PC-9 (cell line): ENCODE measurements at regions not wholly inside any gene's neighbourhood (a gene's known extent, or its start where the extent isn't known, plus 50 kb on each side); places are given as distances from the start of the nearest gene placed in this dataset.
"Not testable (repeated sequence)": the region's sequence is repeated elsewhere in the genome, so short reads cannot be mapped to it uniquely, and the experiment has no call there.

Experiments used
- BruUV-seq: library from RNA; stranded (reverse); fragments of 400-500 nt; replicated peaks from 2 replicates; lab custom pipeline; 2021; lab: Mats Ljungman, UMichigan
- CTCF ChIA-PET: fragments of 300-600 bp; sonication (Branson Sonifier 250); formaldehyde crosslinking; loops from one replicate; lab custom pipeline; 2022; ENCODE audit warnings: antibody characterized with exemption; lab: Charles Lee
- POLR2A ChIA-PET: fragments of 300-600 bp; sonication (Branson Sonifier 250); formaldehyde crosslinking; loops from one replicate; lab custom pipeline; 2022; ENCODE audit warnings: antibody characterized with exemption; ENCODE audit not compliant: unreplicated experiment; lab: Charles Lee
- DNase-seq, 2 experiments: peaks; one replicate each; pipeline versions ENCODE4 v3.0.0 to v3.0.0-alpha.2; 2015 to 2022; ENCODE audit warnings: mixed read lengths in 1 of 2
- H2AFZ ChIP-seq: fragments of 200-600 bp; sonication (generic); 2 replicates; pipeline ENCODE4 v1.8.1; 2017; ENCODE audit warnings: antibody characterized with exemption
- H3F3A ChIP-seq: fragments of 200-600 bp; sonication (generic); 2 replicates; pipeline ENCODE4 v1.8.1; 2017; ENCODE audit warnings: antibody characterized with exemption, mild to moderate bottlenecking, low read depth; ENCODE audit not compliant: insufficient read depth
- H3K27ac ChIP-seq: fragments of 200-600 bp; sonication (generic); 2 replicates; pipeline ENCODE4 v1.6.1; 2016; ENCODE audit warnings: mixed run types
- H3K27me3 ChIP-seq: fragments of 200-600 bp; sonication (generic); 2 replicates; pipeline ENCODE4 v1.6.1; 2016; ENCODE audit warnings: low read depth, mixed run types; ENCODE audit not compliant: insufficient read depth
- H3K36me3 ChIP-seq: fragments of 200-600 bp; sonication (generic); 2 replicates; pipeline ENCODE4 v1.6.1; 2016; ENCODE audit warnings: low read depth, mixed run types
- H3K4me1 ChIP-seq: fragments of 200-600 bp; sonication (generic); replicated peaks from 2 replicates; pipeline ENCODE4 v1.6.1; 2016; ENCODE audit warnings: mixed run types; ENCODE audit not compliant: insufficient read depth
- H3K4me2 ChIP-seq: fragments of 200-600 bp; sonication (generic); 2 replicates; pipeline ENCODE4 v1.6.1; 2017; ENCODE audit warnings: mixed run types
- H3K4me3 ChIP-seq: fragments of 200-600 bp; sonication (generic); 2 replicates; pipeline ENCODE4 v1.6.1; 2016; ENCODE audit warnings: mixed run types
- H3K79me2 ChIP-seq: fragments of 200-600 bp; sonication (generic); 2 replicates; pipeline ENCODE4 v1.6.1; 2017; ENCODE audit warnings: low read depth, mixed run types
- H3K9me2 ChIP-seq: fragments of 200-600 bp; sonication (generic); 2 replicates; pipeline ENCODE4 v1.8.1; 2017; ENCODE audit warnings: mild to moderate bottlenecking; ENCODE audit not compliant: insufficient read depth
- H3K9me3 ChIP-seq: fragments of 200-600 bp; sonication (generic); 2 replicates; pipeline ENCODE4 v1.8.1; 2016; ENCODE audit warnings: low read depth; ENCODE audit not compliant: insufficient read depth
- H4K20me1 ChIP-seq: fragments of 200-600 bp; sonication (generic); 2 replicates; pipeline ENCODE4 v1.8.1; 2017; ENCODE audit not compliant: insufficient read depth
- CTCF ChIP-seq: fragments of 200-600 bp; sonication (generic); conservative IDR thresholded peaks from 2 replicates; pipeline ENCODE4 v1.6.1; 2017; ENCODE audit warnings: mixed run types, antibody characterized with exemption, mild to moderate bottlenecking, moderate library complexity
- EZH2 ChIP-seq: fragments of 200-600 bp; sonication (generic); IDR thresholded peaks from 2 replicates; pipeline ENCODE4 v1.8.0; 2017; ENCODE audit warnings: antibody characterized with exemption, low read depth
- intact Hi-C: fragments of 100-400 bp; cut with micrococcal nuclease; formaldehyde crosslinking; loops from one replicate; pipeline ENCODE4 v1.10.0; 2022; ENCODE audit not compliant: unreplicated experiment

- Histone ChIP-seq H3K27ac (no peak overlapping the region), H2AFZ (no peak overlapping the region), H3K79me2 (no peaks in the 10 kb centered on the region), H4K20me1 (no peaks in the 10 kb centered on the region), H3K36me3 (no peaks in the 10 kb centered on the region), H3K9me2 (no peaks in the 10 kb centered on the region), H3K9me3 (no peaks in the 10 kb centered on the region), H3K27me3 (no peaks in the 10 kb centered on the region), H3F3A (no peaks in the 10 kb centered on the region), H3K4me1 (no peaks in the 10 kb centered on the region), H3K4me2 (no peak overlapping the region), H3K4me3 (no peak overlapping the region)
- intact Hi-C loops = no loop called here
- POLR2A ChIA-PET = interaction anchor here (0.6 kb wide), 1 partner anchor 149 kb away, joined by 4 read pairs; no protein-coding TSS in a partner anchor
- no TSS peak for BruUV-seq
- CTCF ChIA-PET = no interaction called here
- DNase-seq = no peak
- TF ChIP-seq EZH2 = no peak
- TF ChIP-seq CTCF = no peak
Measured at GRCh38 chr11:12603143-12604088, 70.8 kb upstream of the TEAD1 start.

- Histone ChIP-seq H4K20me1 (no peaks in the 10 kb centered on the region), H3F3A (no peaks in the 10 kb centered on the region), H3K79me2 (no peaks in the 10 kb centered on the region), H3K4me2 (no peak overlapping the region), H3K27ac (no peak overlapping the region), H3K9me2 (no peaks in the 10 kb centered on the region), H3K4me1 (no peaks in the 10 kb centered on the region), H3K9me3 (no peaks in the 10 kb centered on the region), H2AFZ (no peak overlapping the region), H3K4me3 (no peak overlapping the region), H3K27me3 (no peaks in the 10 kb centered on the region), H3K36me3 (no peaks in the 10 kb centered on the region)
- POLR2A ChIA-PET = no interaction called here
- CTCF ChIA-PET = no interaction called here
- intact Hi-C loops = no loop called here
- no TSS peak for BruUV-seq
- TF ChIP-seq EZH2 (no peak), CTCF (no peak)
- DNase-seq = no peak
Measured at GRCh38 chr11:12604557-12605153, 69.6 kb upstream of the TEAD1 start.

GRCh38 chr11:12606597-12606996, 67.6 kb upstream of the TEAD1 start:
- H3K4me2 ChIP-seq = no peak overlapping the region
- no peak overlapping the region for H2AFZ ChIP-seq
- no peaks in the 10 kb centered on the region for H3F3A ChIP-seq
- no peaks in the 10 kb centered on the region for H3K27me3 ChIP-seq
- H3K36me3 ChIP-seq = no peaks in the 10 kb centered on the region
- no peak overlapping the region for H3K4me3 ChIP-seq
- H4K20me1 ChIP-seq = no peaks in the 10 kb centered on the region
- H3K27ac ChIP-seq = no peak overlapping the region
- BruUV-seq = no TSS peak
- intact Hi-C loops = no loop called here
- TF ChIP-seq CTCF (no peak), EZH2 (no peak)
- no peaks in the 10 kb centered on the region for H3K79me2 ChIP-seq
- CTCF ChIA-PET = no interaction called here
- H3K9me3 ChIP-seq = no peaks in the 10 kb centered on the region
- no peaks in the 10 kb centered on the region for H3K9me2 ChIP-seq
- no peak for DNase-seq
- POLR2A ChIA-PET = no interaction called here
- no peaks in the 10 kb centered on the region for H3K4me1 ChIP-seq

- H3K4me2 ChIP-seq, POLR2A ChIA-PET, BruUV-seq, intact Hi-C loops, H3K9me3 ChIP-seq, H3K27me3 ChIP-seq, H3F3A ChIP-seq, H2AFZ ChIP-seq, DNase-seq, H3K9me2 ChIP-seq, H3K36me3 ChIP-seq, H3K79me2 ChIP-seq, H4K20me1 ChIP-seq, H3K27ac ChIP-seq, CTCF ChIA-PET, H3K4me1 ChIP-seq, H3K4me3 ChIP-seq: not testable (repeated sequence)
Measured at GRCh38 chr11:12608678-12609077, 65.5 kb upstream of the TEAD1 start.
